SIG-M5 treated with dmso at 0.1 percent for 504 hours (cell line): ENCODE measurements at regions not wholly inside any gene's neighbourhood (a gene's known extent, or its start where the extent isn't known, plus 50 kb on each side); places are given as distances from the start of the nearest gene placed in this dataset.
"Not testable (repeated sequence)": the region's sequence is repeated elsewhere in the genome, so short reads cannot be mapped to it uniquely, and the experiment has no call there.

Experiments used
- DNase-seq: peaks from one replicate; lab custom pipeline; 2025; ENCODE audit not compliant: unreplicated experiment; lab: John Stamatoyannopoulos, UW

DNA sequence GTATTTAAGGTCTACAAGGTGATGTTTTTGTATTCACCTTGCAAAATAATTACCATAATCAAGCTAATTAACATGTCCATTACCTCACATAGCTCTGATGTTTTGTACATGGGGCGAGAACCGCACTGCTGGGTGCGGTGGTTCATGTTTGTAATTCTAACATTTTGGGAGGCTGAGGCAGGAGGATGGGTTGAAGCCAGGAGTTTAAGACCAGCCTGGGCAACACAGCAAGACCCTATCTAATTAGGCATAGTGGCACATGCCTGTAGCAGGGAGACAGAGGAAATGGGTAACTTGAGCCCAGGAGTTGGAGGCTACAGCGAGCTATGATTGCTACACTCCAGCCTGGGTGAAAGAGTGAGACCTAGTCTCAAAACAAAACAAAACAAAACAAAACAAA lies 248.2 kb upstream of the NSMCE3 start:
- DNase-seq = no peak

GRCh38 chr15:29516929-29517328 lies 247.3 kb upstream of the NSMCE3 start:
- DNase-seq = no peak

GRCh38 chr15:29514926-29515325 lies 245.3 kb upstream of the NSMCE3 start:
- no peak for DNase-seq

DNA sequence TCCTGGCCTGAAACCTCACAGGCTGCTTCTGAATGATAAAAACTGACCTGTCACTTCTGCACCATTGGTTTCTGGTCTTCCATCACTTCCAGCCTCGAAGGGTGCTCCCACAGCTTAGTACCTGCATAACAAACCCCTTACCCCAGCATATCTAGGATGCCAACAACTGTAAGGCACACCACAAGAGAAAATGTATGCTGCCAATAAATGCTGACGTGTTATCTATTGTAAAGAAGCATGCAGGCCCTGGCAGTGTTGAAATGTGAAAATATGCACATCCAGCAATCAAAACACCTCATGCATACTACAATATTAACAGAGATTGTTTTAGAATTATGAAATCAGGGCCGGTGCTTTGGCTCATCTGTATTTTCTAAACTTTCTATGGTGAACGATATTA lies 242.0 kb upstream of the NSMCE3 start:
- DNase-seq = no peak

DNA sequence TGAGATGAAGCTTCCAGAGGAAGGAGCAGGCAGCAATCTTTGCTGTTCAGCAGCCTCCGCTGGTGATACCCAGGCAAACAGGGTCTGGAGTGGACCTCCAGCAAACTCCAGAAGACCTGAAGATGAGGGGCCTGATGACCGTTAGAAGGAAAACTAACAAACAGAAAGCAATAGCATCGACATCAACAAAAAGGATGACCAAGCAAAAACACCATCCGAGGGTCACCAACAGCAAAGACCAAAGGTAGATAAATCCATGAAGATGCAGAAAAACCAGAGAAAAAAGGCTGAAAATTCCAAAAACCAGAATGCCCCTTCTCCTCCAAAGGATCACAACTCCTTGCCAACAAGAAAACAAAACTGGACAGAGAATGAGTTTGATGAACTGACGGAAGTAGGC lies 235.9 kb upstream of the NSMCE3 start:
- not testable (repeated sequence) for DNase-seq

GRCh38 chr15:29490747-29491471 lies 221.3 kb upstream of the NSMCE3 start:
- DNase-seq = no peak

DNA sequence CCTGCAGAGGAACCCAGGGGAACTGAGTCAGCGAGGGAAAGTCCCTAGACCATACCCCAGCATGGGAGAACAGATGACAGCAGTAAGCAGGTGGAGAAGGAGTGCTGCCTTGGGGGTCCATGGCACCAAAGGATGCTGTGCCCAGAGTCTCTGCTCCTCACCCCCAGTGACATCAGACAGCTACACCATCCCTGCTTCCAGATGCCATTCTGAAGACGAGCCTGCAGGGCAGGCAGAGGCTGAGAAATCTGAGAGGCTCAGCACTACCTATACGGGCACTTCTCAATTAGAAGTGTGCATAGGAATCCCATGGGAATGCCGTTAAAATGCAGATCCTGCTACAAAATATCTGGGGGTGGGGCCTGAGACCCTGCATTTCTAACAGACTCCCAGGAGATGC lies 211.3 kb upstream of the NSMCE3 start:
- no peak for DNase-seq

- DNase-seq = no peak
Measured at GRCh38 chr15:29480278-29480677, 210.7 kb upstream of the NSMCE3 start.

GRCh38 chr15:29477256-29477655 lies 207.6 kb upstream of the NSMCE3 start:
- no peak for DNase-seq

DNA sequence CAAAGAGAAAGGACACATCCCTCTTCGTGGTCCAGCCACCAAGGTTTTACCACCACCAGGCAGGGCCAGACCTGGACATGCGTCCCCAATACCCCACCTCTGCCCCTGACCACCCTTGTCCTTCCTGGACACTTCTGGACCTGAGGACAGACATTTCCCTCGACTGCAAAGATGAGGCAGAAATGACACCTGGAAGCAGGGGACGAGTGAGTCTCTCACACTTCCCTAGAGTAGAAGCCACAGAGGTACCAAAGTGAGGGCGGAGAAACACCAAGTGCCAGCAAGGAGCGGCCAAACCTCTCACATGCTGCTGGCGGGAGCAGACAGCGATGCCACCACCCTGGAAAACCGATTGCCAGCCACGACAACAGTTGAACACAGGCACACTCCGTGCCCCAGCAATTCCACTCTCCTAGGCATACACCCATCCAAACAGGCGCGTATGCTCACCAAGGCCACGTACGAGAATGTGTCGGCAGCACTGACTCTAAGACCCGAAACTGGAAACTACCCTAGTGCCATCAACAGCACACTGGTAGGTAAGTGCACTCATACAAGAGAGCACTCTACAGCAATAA lies 207.0 kb upstream of the NSMCE3 start:
- no peak for DNase-seq

- no peak for DNase-seq
Measured at GRCh38 chr15:29475096-29475495, 205.5 kb upstream of the NSMCE3 start.

DNA sequence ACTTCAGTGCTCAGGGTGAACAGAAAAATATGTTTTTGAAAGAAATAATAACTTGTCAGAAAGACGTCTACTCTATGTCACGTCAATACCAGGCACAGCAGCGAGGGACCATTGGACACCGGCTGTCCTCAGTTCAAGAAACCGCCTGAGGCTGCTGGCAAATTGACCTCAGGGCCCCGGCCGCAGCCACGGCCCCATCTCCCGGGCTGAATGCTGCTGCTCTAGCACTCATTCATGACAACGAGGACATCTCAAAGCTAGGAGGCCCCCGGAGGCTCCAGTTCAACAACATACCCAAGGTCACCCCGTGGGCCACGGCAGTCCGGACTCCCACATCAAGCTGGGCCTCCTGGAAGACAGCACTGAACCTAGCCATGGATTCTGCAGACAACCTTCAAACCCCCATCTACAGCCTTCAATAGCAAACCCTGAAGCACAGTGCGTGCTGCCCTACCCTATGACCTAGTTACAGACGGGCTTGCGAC lies 204.0 kb upstream of the NSMCE3 start:
- DNase-seq = no peak

DNA sequence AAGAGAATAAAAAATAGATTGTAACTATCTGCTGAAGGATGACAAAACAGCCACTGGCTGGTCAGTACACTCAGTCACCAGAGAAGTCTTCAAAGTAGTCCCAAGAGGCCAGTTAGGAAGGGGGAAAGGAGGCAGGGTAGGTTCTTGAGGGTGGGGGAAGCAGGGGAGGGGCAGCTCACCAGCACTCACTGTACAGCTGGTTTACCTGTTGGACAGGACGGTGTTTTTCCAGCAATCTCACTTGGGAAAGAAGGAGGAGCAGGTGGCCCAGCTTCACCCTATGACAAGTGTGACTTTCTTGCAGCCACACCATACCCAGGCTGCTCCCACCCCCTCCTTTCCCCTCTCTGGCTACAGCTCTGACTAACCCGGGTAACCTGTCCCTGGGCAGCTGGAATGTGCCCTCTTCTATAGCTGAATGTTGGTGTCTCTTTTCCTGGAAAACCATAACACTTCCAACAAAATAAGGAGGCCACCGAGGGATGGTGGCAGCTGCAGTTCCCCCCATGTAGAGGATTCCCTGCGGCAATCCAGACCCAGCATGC lies 203.4 kb upstream of the NSMCE3 start:
- no peak for DNase-seq

- DNase-seq = no peak
Measured at GRCh38 chr15:29471757-29472156, 202.1 kb upstream of the NSMCE3 start.

DNA sequence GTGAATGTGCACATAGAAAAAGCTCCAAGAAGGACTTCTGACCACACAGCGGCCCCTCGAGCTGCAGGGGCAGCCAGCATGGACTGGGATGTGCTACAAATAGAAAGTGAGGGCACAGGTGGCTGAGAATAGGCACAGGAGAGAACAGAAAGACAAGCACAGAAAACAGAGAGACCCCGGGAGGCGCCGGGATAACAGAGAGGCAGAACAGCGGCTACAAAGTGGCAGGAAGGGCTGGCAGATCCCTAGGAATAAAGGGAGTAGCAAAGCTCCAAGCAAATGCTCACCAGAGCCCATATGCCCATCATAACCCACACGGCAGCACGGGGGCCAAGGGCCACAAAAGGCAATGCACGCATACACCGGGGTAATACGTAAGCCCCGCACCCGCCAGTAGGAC lies 201.7 kb upstream of the NSMCE3 start:
- DNase-seq = no peak

GRCh38 chr15:29470794-29471193 lies 201.2 kb upstream of the NSMCE3 start:
- no peak for DNase-seq

DNA sequence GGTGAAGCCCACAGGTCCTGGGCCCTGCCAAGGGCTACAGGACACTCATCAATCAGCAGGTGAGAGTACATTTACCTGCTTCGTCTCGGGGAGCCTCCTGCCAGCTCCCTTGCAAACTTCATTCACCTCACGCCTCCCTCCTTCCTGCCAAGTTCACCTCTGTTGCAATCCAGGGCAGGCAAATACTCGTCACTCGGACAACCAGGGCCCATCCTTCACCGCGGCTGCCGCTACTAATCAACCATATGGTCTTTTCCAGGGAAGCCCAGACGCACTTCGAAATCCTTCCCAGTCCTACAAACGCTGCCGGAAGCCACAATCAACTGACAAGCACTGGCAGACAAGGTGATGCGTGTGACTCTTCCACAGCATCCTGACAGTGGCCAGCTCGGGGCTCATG lies 200.7 kb upstream of the NSMCE3 start:
- no peak for DNase-seq

- DNase-seq = no peak
Measured at GRCh38 chr15:29468899-29469298, 199.3 kb upstream of the NSMCE3 start.

GRCh38 chr15:29467091-29467490 lies 197.5 kb upstream of the NSMCE3 start:
- no peak for DNase-seq

- DNase-seq = no peak
Measured at GRCh38 chr15:29466292-29466691, 196.7 kb upstream of the NSMCE3 start.

GRCh38 chr15:29465816-29466215 lies 196.2 kb upstream of the NSMCE3 start:
- DNase-seq = no peak

- DNase-seq = no peak
Measured at GRCh38 chr15:29465196-29465595, 195.6 kb upstream of the NSMCE3 start.

- no peak for DNase-seq
Measured at GRCh38 chr15:29461877-29462276, 192.3 kb upstream of the NSMCE3 start.
